ENCODE measurements at regions not wholly inside any gene's neighbourhood (a gene's known extent, or its start where the extent isn't known, plus 50 kb on each side); places are given as distances from the start of the nearest gene placed in this dataset.

- DNase-seq (ENCODE audit: low read depth in 4 of 4, low spot score in 3 of 4) = no peak
Observed at GRCh38 chr3:152706991-152707713, 127.8 kb upstream of the P2RY1 start.

- no peak for DNase-seq (ENCODE audit: low read depth in 4 of 4, low spot score in 3 of 4)
Observed at GRCh38 chr3:152709659-152710058, 125.3 kb upstream of the P2RY1 start.

- no peak for DNase-seq (ENCODE audit: low read depth in 4 of 4, low spot score in 3 of 4)
Observed at GRCh38 chr3:152710549-152710948, 124.4 kb upstream of the P2RY1 start.

GRCh38 chr3:152713989-152714388 lies 120.9 kb upstream of the P2RY1 start:
- DNase-seq (ENCODE audit: low read depth in 4 of 4, low spot score in 3 of 4) = no peak

GRCh38 chr3:152714507-152714906 lies 120.4 kb upstream of the P2RY1 start:
- no peak for DNase-seq (ENCODE audit: low read depth in 4 of 4, low spot score in 3 of 4)

- no peak for DNase-seq (ENCODE audit: low read depth in 4 of 4, low spot score in 3 of 4)
Observed at GRCh38 chr3:152717252-152717651, 117.7 kb upstream of the P2RY1 start.

GRCh38 chr3:152718810-152719209 lies 116.1 kb upstream of the P2RY1 start:
- DNase-seq (ENCODE audit: low read depth in 4 of 4, low spot score in 3 of 4) = no peak

- DNase-seq (ENCODE audit: low read depth in 4 of 4, low spot score in 3 of 4) = no peak
Observed at GRCh38 chr3:152719264-152719663, 115.7 kb upstream of the P2RY1 start.

- no peak for DNase-seq (ENCODE audit: low read depth in 4 of 4, low spot score in 3 of 4)
Observed at GRCh38 chr3:152720951-152721718, 113.8 kb upstream of the P2RY1 start.

GRCh38 chr3:152724270-152724669 lies 110.7 kb upstream of the P2RY1 start:
- DNase-seq (ENCODE audit: low read depth in 4 of 4, low spot score in 3 of 4) = no peak

GRCh38 chr3:152728231-152728980 lies 106.5 kb upstream of the P2RY1 start:
- DNase-seq (ENCODE audit: low read depth in 4 of 4, low spot score in 3 of 4) = no peak

GRCh38 chr3:152729906-152730305 lies 105.0 kb upstream of the P2RY1 start:
- no peak for DNase-seq (ENCODE audit: low read depth in 4 of 4, low spot score in 3 of 4)

- no peak for DNase-seq (ENCODE audit: low read depth in 4 of 4, low spot score in 3 of 4)
Observed at GRCh38 chr3:152731511-152731910, 103.4 kb upstream of the P2RY1 start.

- no peak for DNase-seq (ENCODE audit: low read depth in 4 of 4, low spot score in 3 of 4)
Observed at GRCh38 chr3:152733584-152734119, 101.3 kb upstream of the P2RY1 start.

GRCh38 chr3:152737021-152737908 lies 97.7 kb upstream of the P2RY1 start:
- no peak for DNase-seq (ENCODE audit: low read depth in 4 of 4, low spot score in 3 of 4)

- no peak for DNase-seq (ENCODE audit: low read depth in 4 of 4, low spot score in 3 of 4)
Observed at GRCh38 chr3:152738656-152739055, 96.3 kb upstream of the P2RY1 start.

GRCh38 chr3:152742368-152743347 lies 92.3 kb upstream of the P2RY1 start:
- no peak for DNase-seq (ENCODE audit: low read depth in 4 of 4, low spot score in 3 of 4)

GRCh38 chr3:152745646-152746045 lies 89.3 kb upstream of the P2RY1 start:
- no peak for DNase-seq (ENCODE audit: low read depth in 4 of 4, low spot score in 3 of 4)

- DNase-seq (ENCODE audit: low read depth in 4 of 4, low spot score in 3 of 4) = no peak
Observed at GRCh38 chr3:152754303-152754702, 80.6 kb upstream of the P2RY1 start.

Data from left renal pelvis (tissue), 4 donors.